SU-DHL-6 (cell line): ENCODE measurements at regions not wholly inside any gene's neighbourhood (a gene's known extent, or its start where the extent isn't known, plus 50 kb on each side); places are given as distances from the start of the nearest gene placed in this dataset.

Source experiments
- H2AFZ ChIP-seq: fragments of 200-600 bp; sonication (generic); 2 replicates; pipeline ENCODE4 v1.6.1; 2014; ENCODE audit warnings: low read depth, mild to moderate bottlenecking, moderate library complexity, mixed read lengths, antibody characterized with exemption, low read length; ENCODE audit not compliant: severe bottlenecking
- H3F3A ChIP-seq: fragments of 200-600 bp; shearing (Covaris generic); 2 replicates; pipeline ENCODE4 v1.6.0; 2016; ENCODE audit warnings: antibody characterized with exemption, mild to moderate bottlenecking; ENCODE audit not compliant: insufficient read depth
- H3K27ac ChIP-seq: fragments of 200-600 bp; sonication (generic); 2 replicates; pipeline ENCODE4 v1.5.1; 2016; ENCODE audit warnings: low read depth, mild to moderate bottlenecking, low read length, moderate library complexity, mixed read lengths
- H3K27me3 ChIP-seq: fragments of 200-600 bp; sonication (generic), shearing (Covaris generic); 2 replicates; pipeline ENCODE4 v1.6.0; 2014; ENCODE audit warnings: mild to moderate bottlenecking, low read length
- H3K36me3 ChIP-seq: fragments of 200-600 bp; sonication (generic); 2 replicates; pipeline ENCODE4 v1.6.1; 2014; ENCODE audit warnings: mild to moderate bottlenecking, low read length, mixed read lengths
- H3K4me2 ChIP-seq: fragments of 300-600, 200-600 bp; shearing (Covaris generic), sonication (generic); 2 replicates; pipeline ENCODE4 v1.6.0; 2014; ENCODE audit warnings: low read length, low read depth, mild to moderate bottlenecking; ENCODE audit not compliant: poor library complexity, severe bottlenecking
- H3K4me3 ChIP-seq: fragments of 200-600 bp; sonication (generic); 2 replicates; pipeline ENCODE4 v1.5.1; 2014; ENCODE audit warnings: antibody characterized with exemption, low read length, mild to moderate bottlenecking, mixed read lengths; ENCODE audit not compliant: insufficient read depth, poor library complexity, severe bottlenecking
- H3K79me2 ChIP-seq: fragments of 200-600 bp; sonication (generic); 2 replicates; pipeline ENCODE4 v1.6.1; 2014; ENCODE audit warnings: mild to moderate bottlenecking, low read length, moderate library complexity; ENCODE audit not compliant: insufficient read depth
- H3K9ac ChIP-seq: fragments of 200-600 bp; sonication (generic); 2 replicates; pipeline ENCODE4 v1.7.0; 2014; ENCODE audit warnings: mild to moderate bottlenecking, low read length
- H3K9me2 ChIP-seq: fragments of 200-600 bp; sonication (generic); replicated peaks from 2 replicates; pipeline ENCODE4 v1.6.1; 2014; ENCODE audit warnings: low read length; ENCODE audit not compliant: insufficient read depth
- H3K9me3 ChIP-seq: fragments of 200-600 bp; sonication (generic); 2 replicates; pipeline ENCODE4 v1.6.1; 2014; ENCODE audit warnings: low read length, mixed read lengths; ENCODE audit not compliant: insufficient read depth
- H4K20me1 ChIP-seq: fragments of 200-600 bp; sonication (generic); 2 replicates; pipeline ENCODE4 v1.6.1; 2014; ENCODE audit warnings: low read depth, mild to moderate bottlenecking, antibody characterized with exemption, low read length, moderate library complexity, mixed read lengths
- EZH2phosphoT487 ChIP-seq: fragments of 200-600 bp; sonication (generic), shearing (Covaris generic); conservative IDR thresholded peaks from 2 replicates; pipeline ENCODE4 v1.6.1; 2018; ENCODE audit warnings: mild to moderate bottlenecking, antibody characterized with exemption, low read length, moderate library complexity, mixed read lengths
- TF ChIP-seq, protein P1 (sequence below): fragments of 200-600 bp; sonication (generic); IDR thresholded peaks from one replicate; pipeline ENCODE4 v1.5.1; 2017; ENCODE audit warnings: antibody characterized with exemption, mild to moderate bottlenecking, low read length, moderate library complexity; ENCODE audit not compliant: insufficient read depth, poor library complexity, severe bottlenecking

- Histone ChIP-seq H3K27ac (no peak overlapping the region), H3K9me3 (no peaks in the 10 kb centered on the region), H3F3A (no peaks in the 10 kb centered on the region), H3K4me2 (no peak overlapping the region), H2AFZ (no peak overlapping the region), H3K36me3 (no peaks in the 10 kb centered on the region), H3K27me3 (peaks cover 3% of the 10 kb centered on the region; the same call in 1 of the 2 replicates), H3K79me2 (no peaks in the 10 kb centered on the region), H3K9ac (no peak overlapping the region), H3K4me3 (no peak overlapping the region), H3K9me2 (no peaks in the 10 kb centered on the region), H4K20me1 (no peaks in the 10 kb centered on the region)
- no peak for TF ChIP-seq EZH2phosphoT487
- TF ChIP-seq, protein P1, sequence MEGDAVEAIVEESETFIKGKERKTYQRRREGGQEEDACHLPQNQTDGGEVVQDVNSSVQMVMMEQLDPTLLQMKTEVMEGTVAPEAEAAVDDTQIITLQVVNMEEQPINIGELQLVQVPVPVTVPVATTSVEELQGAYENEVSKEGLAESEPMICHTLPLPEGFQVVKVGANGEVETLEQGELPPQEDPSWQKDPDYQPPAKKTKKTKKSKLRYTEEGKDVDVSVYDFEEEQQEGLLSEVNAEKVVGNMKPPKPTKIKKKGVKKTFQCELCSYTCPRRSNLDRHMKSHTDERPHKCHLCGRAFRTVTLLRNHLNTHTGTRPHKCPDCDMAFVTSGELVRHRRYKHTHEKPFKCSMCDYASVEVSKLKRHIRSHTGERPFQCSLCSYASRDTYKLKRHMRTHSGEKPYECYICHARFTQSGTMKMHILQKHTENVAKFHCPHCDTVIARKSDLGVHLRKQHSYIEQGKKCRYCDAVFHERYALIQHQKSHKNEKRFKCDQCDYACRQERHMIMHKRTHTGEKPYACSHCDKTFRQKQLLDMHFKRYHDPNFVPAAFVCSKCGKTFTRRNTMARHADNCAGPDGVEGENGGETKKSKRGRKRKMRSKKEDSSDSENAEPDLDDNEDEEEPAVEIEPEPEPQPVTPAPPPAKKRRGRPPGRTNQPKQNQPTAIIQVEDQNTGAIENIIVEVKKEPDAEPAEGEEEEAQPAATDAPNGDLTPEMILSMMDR = no peak
Observed at GRCh38 chr7:25638068-25638467, 409.8 kb upstream of the NPVF start.

DNA sequence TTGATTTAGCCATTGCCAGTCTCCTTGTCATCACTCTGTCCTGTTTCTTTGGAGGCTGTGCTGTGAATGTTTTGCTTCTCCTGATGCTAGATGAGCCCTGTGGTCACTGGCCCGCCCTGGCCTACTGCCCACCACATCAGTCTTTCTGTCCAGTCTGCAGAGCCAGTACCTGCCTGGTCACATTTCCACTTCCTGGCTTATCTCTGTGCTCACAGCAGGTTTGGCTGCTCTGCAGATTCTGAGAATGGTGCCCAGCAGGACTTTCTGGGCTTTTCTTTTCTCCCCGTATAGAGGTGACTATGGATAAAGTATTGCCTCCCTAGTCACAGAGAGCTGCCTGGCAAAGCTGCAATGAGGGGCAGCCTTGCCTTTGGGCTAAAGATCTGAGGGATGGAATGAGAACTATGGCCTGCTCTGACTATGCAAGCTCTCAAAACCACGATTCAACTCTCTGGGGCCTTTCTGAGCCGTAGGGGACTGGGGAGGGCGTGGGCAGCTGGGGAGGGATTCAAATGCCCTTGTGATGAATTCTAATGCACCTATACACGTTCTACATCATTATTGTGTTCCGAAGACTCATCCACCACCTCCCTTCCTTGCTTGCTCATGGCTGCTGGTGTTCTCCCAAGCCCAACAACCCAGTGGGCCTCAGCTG lies 410.4 kb upstream of the NPVF start:
- no peaks in the 10 kb centered on the region for H3F3A ChIP-seq
- H3K36me3 ChIP-seq = no peaks in the 10 kb centered on the region
- H4K20me1 ChIP-seq = no peaks in the 10 kb centered on the region
- H3K4me2 ChIP-seq = no peak overlapping the region
- TF ChIP-seq, protein P1 = no peak
- no peak for TF ChIP-seq EZH2phosphoT487
- H3K4me3 ChIP-seq = no peak overlapping the region
- no peaks in the 10 kb centered on the region for H3K9me3 ChIP-seq
- peaks cover 3% of the 10 kb centered on the region; the same call in 1 of the 2 replicates for H3K27me3 ChIP-seq
- no peaks in the 10 kb centered on the region for H3K9me2 ChIP-seq
- H3K79me2 ChIP-seq = no peaks in the 10 kb centered on the region
- H3K27ac ChIP-seq = no peak overlapping the region
- no peak overlapping the region for H2AFZ ChIP-seq
- H3K9ac ChIP-seq = no peak overlapping the region

GRCh38 chr7:25642849-25643248 lies 414.6 kb upstream of the NPVF start:
- H3K4me2 ChIP-seq = no peak overlapping the region
- no peaks in the 10 kb centered on the region for H3K79me2 ChIP-seq

More at GRCh38 chr7:25642849-25643248, 414.6 kb upstream of the NPVF start:
- H3K9me3 ChIP-seq = no peaks in the 10 kb centered on the region
- no peak overlapping the region for H3K9ac ChIP-seq
- H4K20me1 ChIP-seq = no peaks in the 10 kb centered on the region
- H3F3A ChIP-seq = no peaks in the 10 kb centered on the region
- no peak overlapping the region for H2AFZ ChIP-seq
- H3K27me3 ChIP-seq = no peaks in the 10 kb centered on the region
- no peaks in the 10 kb centered on the region for H3K36me3 ChIP-seq
- H3K27ac ChIP-seq = no peak overlapping the region
- H3K9me2 ChIP-seq = no peaks in the 10 kb centered on the region
- no peak overlapping the region for H3K4me3 ChIP-seq
- TF ChIP-seq, protein P1 = no peak
- no peak for TF ChIP-seq EZH2phosphoT487
